GM12864 (cell line): ENCODE measurements at regions not wholly inside any gene's neighbourhood (a gene's known extent, or its start where the extent isn't known, plus 50 kb on each side); places are given as distances from the start of the nearest gene placed in this dataset.

Experiments
- DNase-seq: peaks from one replicate; pipeline ENCODE4 v3.0.0-alpha.2; 2011; ENCODE audit warnings: low read depth
- H3K4me3 ChIP-seq: 2 replicates; pipeline ENCODE4 v1.5.1; 2011; ENCODE audit warnings: mild to moderate bottlenecking, low read depth, low read length, control low read depth
- CTCF ChIP-seq: IDR thresholded peaks from 2 replicates; pipeline ENCODE4 v1.5.1; 2011; ENCODE audit warnings: low read depth, mild to moderate bottlenecking, moderate library complexity, low read length, control low read depth, inconsistent platforms; ENCODE audit errors: missing control alignments

DNA sequence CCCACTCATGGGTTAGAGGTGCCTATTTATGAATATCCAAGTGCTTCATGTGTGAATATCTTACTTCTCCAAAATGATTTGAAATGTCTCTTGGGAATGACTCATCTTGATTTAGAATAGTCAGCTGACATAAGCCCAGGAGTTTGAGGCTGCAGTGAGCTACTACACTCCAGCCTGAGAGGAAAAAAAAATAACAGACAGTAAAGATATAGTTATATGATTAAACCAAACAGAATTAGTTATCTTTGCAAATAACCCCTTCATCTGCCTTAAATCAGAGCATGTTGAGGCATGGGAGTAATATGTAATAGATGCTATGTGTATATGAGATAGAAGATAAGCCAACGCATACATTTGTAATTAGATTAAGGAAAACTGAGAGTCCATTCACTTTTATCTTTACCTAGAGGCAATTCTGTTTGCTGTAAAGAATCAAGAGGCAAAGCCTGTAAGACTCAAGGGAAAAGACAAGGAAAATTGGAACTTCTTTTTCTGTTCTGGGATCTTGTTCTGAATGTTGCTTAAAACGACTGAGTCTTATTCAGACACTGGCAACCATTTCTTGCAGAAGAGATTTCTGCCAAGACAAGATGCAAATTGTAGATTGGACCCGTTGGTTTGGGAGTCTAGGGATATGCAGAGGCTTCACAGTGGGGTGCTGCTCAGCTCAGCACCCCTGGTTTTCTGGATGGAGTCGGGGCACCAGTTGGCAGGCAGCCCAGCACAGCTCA lies 104.4 kb downstream of the LIPG start:
- H3K4me3 ChIP-seq = no peak overlapping the region
- TF ChIP-seq CTCF = no peak
- DNase-seq = no peak

DNA sequence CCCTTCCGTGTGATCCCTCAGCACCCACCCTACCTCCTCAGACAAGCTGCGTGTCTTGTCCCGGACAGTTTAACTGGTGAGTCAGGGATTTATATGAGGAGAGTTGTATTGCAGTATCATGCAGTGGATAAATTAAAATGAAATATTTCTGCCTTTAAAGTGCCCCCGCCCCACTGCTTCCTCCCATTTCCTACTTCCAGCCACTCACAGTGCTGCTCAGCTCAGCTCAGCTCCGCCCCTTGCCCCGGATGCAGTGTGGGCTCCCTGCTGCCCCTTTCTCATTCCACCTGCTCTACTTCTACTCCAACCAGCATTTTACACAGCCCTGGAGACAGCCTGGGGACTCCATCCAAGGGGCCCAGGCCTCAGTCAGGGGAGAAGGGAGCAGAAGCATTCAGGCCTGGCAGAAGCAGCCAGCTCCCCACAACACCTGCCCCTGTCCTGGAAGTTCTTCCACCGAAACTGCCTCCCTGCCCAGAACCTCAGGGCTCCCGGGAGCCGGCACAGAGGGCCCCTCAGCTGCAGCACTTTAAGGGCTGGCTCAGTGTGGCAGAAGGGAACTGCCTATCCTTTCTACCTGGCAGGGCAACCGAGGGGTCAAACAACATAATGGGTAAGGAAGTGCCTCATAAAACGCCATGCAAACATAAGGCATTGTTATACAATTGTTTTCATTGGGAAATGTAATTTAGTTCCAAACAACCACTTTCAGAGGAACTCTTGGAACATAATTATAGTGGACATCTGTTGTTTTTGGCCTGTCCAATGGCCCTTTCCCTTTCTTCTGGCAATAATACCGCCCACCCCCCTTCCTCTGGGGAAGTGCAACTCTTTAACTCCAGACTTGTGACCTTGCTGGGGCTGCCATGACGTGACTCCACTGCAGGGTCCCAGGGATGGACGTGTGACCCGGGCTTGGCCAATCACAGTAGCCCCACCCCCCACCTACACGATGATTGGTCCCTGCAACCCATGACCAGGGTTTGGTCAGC lies 102.3 kb downstream of the LIPG start:
- no peak overlapping the region for H3K4me3 ChIP-seq
- no peak for TF ChIP-seq CTCF
- no peak for DNase-seq

GRCh38 chr18:49662506-49662905 lies 100.6 kb downstream of the LIPG start:
- TF ChIP-seq CTCF = no peak
- no peak for DNase-seq
- no peak overlapping the region for H3K4me3 ChIP-seq

DNA sequence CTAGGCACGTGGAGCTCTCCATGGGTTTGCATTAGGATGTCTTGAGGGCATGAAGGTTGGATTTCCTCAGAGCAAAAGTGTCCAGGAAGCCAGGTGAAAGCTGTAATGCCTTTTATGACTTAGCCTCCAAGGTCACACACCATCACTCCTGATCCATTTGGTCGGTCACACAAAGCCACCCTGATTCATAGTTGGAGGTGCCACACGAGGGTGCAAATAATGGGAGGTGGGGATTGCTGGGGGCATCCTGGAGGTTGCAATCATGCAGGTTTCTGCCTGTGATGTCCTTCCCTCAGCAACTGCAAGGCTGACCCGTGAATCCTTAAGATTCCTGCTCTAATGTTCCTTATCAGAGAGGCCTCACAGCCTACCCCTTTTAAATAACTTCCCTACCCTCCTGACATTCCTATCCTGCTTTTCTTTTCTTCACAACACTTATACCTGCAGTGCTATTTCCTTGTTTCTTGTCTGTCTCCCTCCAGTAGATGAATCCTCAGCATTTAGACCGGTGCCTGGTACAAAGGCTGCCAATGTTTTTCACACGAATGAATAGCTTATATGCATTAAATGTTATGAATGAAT lies 97.1 kb downstream of the LIPG start:
- no peak for DNase-seq
- no peak overlapping the region for H3K4me3 ChIP-seq
- no peak for TF ChIP-seq CTCF

- no peak for DNase-seq
- no peak for TF ChIP-seq CTCF
- H3K4me3 ChIP-seq = no peak overlapping the region
Observed at GRCh38 chr18:49656073-49656692, 94.3 kb downstream of the LIPG start.

GRCh38 chr18:49655266-49656072 lies 93.6 kb downstream of the LIPG start:
- DNase-seq = no peak
- no peak for TF ChIP-seq CTCF

More at GRCh38 chr18:49655266-49656072, 93.6 kb downstream of the LIPG start:
- H3K4me3 ChIP-seq = no peak overlapping the region
